Liver (tissue), 7 donors: ENCODE measurements at regions not wholly inside any gene's neighbourhood (a gene's known extent, or its start where the extent isn't known, plus 50 kb on each side); places are given as distances from the start of the nearest gene placed in this dataset.

Source experiments
- DNase-seq: peaks from one replicate; pipeline ENCODE4 v3.0.0-alpha.2; 2017; ENCODE audit warnings: low spot score
- H3K27ac ChIP-seq, 2 donors: one replicate each; pipeline ENCODE4 v1.7.0; 2013; ENCODE audit warnings: inconsistent platforms in 2 of 2, low read length in 2 of 2, control low read depth in 1 of 2, low read depth in 1 of 2, mild to moderate bottlenecking in 1 of 2
- H3K27me3 ChIP-seq, 4 donors: one replicate each; pipeline versions ENCODE4 v1.6.1 to v1.7.0; 2013; ENCODE audit warnings: low read length in 3 of 4, inconsistent platforms in 1 of 4, mild to moderate bottlenecking in 1 of 4, moderate library complexity in 1 of 4; ENCODE audit not compliant: control insufficient read depth in 4 of 4, insufficient read depth in 4 of 4
- H3K36me3 ChIP-seq, 4 donors: one replicate each; pipeline versions ENCODE4 v1.6.1 to v1.7.0; 2013; ENCODE audit warnings: low read length in 3 of 4, mild to moderate bottlenecking in 3 of 4, low read depth in 1 of 4, moderate library complexity in 1 of 4; ENCODE audit not compliant: control insufficient read depth in 4 of 4, insufficient read depth in 3 of 4
- H3K4me1 ChIP-seq, 4 donors: one replicate each; pipeline versions ENCODE4 v1.6.1 to v1.7.0; 2013; ENCODE audit warnings: low read length in 3 of 4, mild to moderate bottlenecking in 3 of 4, moderate library complexity in 1 of 4; ENCODE audit not compliant: control insufficient read depth in 4 of 4, insufficient read depth in 4 of 4
- H3K4me3 ChIP-seq, 3 donors: one replicate each; pipeline versions ENCODE4 v1.6.1 to v1.7.0; 2013; ENCODE audit warnings: low read length in 3 of 3, control low read depth in 1 of 3, low read depth in 1 of 3, mild to moderate bottlenecking in 1 of 3
- H3K9ac ChIP-seq, 2 donors: one replicate each; pipeline ENCODE4 v1.7.0; 2013; ENCODE audit warnings: low read length in 2 of 2, mild to moderate bottlenecking in 2 of 2, moderate library complexity in 2 of 2, control low read depth in 1 of 2, low read depth in 1 of 2
- H3K9me3 ChIP-seq, 4 donors: one replicate each; pipeline versions ENCODE4 v1.6.1 to v1.7.0; 2013; ENCODE audit warnings: low read length in 3 of 4; ENCODE audit not compliant: control insufficient read depth in 4 of 4
- EGR1 ChIP-seq, 2 donors: IDR thresholded peaks; 2 replicates each; pipeline ENCODE4 v1.6.1; 2016 to 2018; ENCODE audit warnings: antibody characterized with exemption in 2 of 2, low read depth in 2 of 2
- FOXA1 ChIP-seq: IDR thresholded peaks from 2 replicates; pipeline ENCODE4 v1.6.1; 2016; ENCODE audit warnings: antibody characterized with exemption
- FOXA2 ChIP-seq: IDR thresholded peaks from 2 replicates; pipeline ENCODE4 v1.6.1; 2016; ENCODE audit warnings: antibody characterized with exemption
- GABPA ChIP-seq, 2 donors: IDR thresholded peaks in 1 of 2; conservative IDR thresholded peaks in 1 of 2; 2 replicates each; pipeline ENCODE4 v1.6.1; 2016; ENCODE audit warnings: antibody characterized with exemption in 2 of 2, mild to moderate bottlenecking in 1 of 2, moderate library complexity in 1 of 2
- HNF4A ChIP-seq, 2 donors: conservative IDR thresholded peaks; 2 replicates each; pipeline ENCODE4 v1.6.1; 2016; ENCODE audit warnings: antibody characterized with exemption in 2 of 2, mild to moderate bottlenecking in 2 of 2
- HNF4G ChIP-seq: IDR thresholded peaks from 2 replicates; pipeline ENCODE4 v1.6.1; 2016; ENCODE audit warnings: antibody characterized with exemption
- JUND ChIP-seq, 2 donors: IDR thresholded peaks; 2 replicates each; pipeline ENCODE4 v1.6.1; 2016; ENCODE audit warnings: antibody characterized with exemption in 2 of 2
- NR2F2 ChIP-seq: IDR thresholded peaks from 2 replicates; pipeline ENCODE4 v1.6.1; 2016; ENCODE audit warnings: antibody characterized with exemption
- RAD21 ChIP-seq, 2 donors: IDR thresholded peaks; 2 replicates each; pipeline ENCODE4 v1.6.1; 2016; ENCODE audit warnings: antibody characterized with exemption in 2 of 2, mild to moderate bottlenecking in 2 of 2
- RXRA ChIP-seq, 2 donors: IDR thresholded peaks; 2 replicates each; pipeline ENCODE4 v1.6.1; 2017 to 2018; ENCODE audit warnings: antibody characterized with exemption in 2 of 2, mild to moderate bottlenecking in 1 of 2
- SP1 ChIP-seq: IDR thresholded peaks from 2 replicates; pipeline ENCODE4 v1.6.1; 2018; ENCODE audit warnings: antibody characterized with exemption, mild to moderate bottlenecking
- TAF1 ChIP-seq: conservative IDR thresholded peaks from 2 replicates; pipeline ENCODE4 v1.6.1; 2016; ENCODE audit warnings: antibody characterized with exemption, mild to moderate bottlenecking
- YY1 ChIP-seq: IDR thresholded peaks from 2 replicates; pipeline ENCODE4 v1.6.1; 2016; ENCODE audit warnings: antibody characterized with exemption, mild to moderate bottlenecking
- WGBS: extraction: QIAGEN DNeasy Blood & Tissue Kit; methylation state at CpG from one replicate; pipeline ENCODE4 v1.1.7; 2013; 5-methylcytosine and 5-hydroxymethylcytosine counted together
- TF ChIP-seq, protein P1 (sequence below): IDR thresholded peaks from 2 replicates; pipeline ENCODE4 v1.6.1; 2016; ENCODE audit warnings: antibody characterized with exemption
- TF ChIP-seq, protein P2 (sequence below): IDR thresholded peaks from 2 replicates; pipeline ENCODE4 v1.6.1; 2016; ENCODE audit warnings: antibody characterized with exemption, mild to moderate bottlenecking
- TF ChIP-seq, protein P3 (sequence below): IDR thresholded peaks from 2 replicates; pipeline ENCODE4 v1.6.1; 2016; ENCODE audit warnings: antibody characterized with exemption
- TF ChIP-seq, protein P4 (sequence below): IDR thresholded peaks from 2 replicates; pipeline ENCODE4 v1.6.1; 2016; ENCODE audit warnings: antibody characterized with exemption
- donor health status: healthy.
- donor health status: healthy.
- donor health status: healthy.
- donor health status: healthy.

DNA sequence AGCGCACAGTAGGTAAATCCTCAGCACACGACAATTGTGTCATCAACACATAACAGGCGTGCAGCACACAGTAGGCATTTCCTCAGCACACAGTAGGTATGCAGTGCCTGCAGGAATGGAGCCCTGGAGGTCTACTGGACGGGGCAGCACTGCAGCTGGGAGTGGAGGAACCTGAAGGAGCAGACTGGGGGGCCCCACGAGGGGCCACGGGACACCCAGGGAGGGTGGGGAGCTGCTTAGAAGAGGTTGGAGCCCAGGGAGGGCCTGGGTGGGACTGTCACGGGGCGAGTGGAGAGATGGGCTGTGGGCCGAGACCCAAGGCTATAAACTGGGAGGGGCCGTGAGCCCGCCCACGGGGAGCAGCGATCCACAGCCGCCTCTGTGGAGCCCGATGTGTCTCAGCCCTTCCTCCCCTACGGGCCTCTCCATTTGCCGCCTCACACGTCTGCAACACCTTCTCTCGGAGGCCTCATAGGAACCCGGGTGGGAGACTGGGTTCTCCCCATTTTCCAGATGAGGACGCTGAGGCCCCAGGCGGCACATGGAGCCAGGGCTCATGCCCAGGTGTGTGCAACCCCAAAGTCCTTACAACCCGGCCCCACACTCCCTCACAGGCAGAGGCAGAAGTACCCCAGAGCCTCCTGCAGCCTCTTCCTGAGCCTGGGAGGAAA lies 101.5 kb downstream of the MICALL2 start:
- 78% methylated on average over 23 of the region's 23 CpGs for WGBS
- DNase-seq = no peak
- Histone ChIP-seq H3K9ac (no peak overlapping the region), H3K27ac (no peak overlapping the region), H3K27me3 (no peaks in the 10 kb centered on the region), H3K9me3 (no peaks in the 10 kb centered on the region), H3K36me3 (no peaks in the 10 kb centered on the region), H3K4me3 (no peak overlapping the region), H3K4me1 (no peaks in the 10 kb centered on the region)
- TF ChIP-seq, protein P1, sequence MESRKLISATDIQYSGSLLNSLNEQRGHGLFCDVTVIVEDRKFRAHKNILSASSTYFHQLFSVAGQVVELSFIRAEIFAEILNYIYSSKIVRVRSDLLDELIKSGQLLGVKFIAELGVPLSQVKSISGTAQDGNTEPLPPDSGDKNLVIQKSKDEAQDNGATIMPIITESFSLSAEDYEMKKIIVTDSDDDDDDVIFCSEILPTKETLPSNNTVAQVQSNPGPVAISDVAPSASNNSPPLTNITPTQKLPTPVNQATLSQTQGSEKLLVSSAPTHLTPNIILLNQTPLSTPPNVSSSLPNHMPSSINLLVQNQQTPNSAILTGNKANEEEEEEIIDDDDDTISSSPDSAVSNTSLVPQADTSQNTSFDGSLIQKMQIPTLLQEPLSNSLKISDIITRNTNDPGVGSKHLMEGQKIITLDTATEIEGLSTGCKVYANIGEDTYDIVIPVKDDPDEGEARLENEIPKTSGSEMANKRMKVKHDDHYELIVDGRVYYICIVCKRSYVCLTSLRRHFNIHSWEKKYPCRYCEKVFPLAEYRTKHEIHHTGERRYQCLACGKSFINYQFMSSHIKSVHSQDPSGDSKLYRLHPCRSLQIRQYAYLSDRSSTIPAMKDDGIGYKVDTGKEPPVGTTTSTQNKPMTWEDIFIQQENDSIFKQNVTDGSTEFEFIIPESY = no peak
- no peak for TF ChIP-seq TAF1
- no peak for TF ChIP-seq HNF4A (conservative IDR thresholded peaks at IDR 0.05)
- TF ChIP-seq RAD21 (IDR thresholded peaks at IDR 0.05) = no peak
- TF ChIP-seq, protein P2, sequence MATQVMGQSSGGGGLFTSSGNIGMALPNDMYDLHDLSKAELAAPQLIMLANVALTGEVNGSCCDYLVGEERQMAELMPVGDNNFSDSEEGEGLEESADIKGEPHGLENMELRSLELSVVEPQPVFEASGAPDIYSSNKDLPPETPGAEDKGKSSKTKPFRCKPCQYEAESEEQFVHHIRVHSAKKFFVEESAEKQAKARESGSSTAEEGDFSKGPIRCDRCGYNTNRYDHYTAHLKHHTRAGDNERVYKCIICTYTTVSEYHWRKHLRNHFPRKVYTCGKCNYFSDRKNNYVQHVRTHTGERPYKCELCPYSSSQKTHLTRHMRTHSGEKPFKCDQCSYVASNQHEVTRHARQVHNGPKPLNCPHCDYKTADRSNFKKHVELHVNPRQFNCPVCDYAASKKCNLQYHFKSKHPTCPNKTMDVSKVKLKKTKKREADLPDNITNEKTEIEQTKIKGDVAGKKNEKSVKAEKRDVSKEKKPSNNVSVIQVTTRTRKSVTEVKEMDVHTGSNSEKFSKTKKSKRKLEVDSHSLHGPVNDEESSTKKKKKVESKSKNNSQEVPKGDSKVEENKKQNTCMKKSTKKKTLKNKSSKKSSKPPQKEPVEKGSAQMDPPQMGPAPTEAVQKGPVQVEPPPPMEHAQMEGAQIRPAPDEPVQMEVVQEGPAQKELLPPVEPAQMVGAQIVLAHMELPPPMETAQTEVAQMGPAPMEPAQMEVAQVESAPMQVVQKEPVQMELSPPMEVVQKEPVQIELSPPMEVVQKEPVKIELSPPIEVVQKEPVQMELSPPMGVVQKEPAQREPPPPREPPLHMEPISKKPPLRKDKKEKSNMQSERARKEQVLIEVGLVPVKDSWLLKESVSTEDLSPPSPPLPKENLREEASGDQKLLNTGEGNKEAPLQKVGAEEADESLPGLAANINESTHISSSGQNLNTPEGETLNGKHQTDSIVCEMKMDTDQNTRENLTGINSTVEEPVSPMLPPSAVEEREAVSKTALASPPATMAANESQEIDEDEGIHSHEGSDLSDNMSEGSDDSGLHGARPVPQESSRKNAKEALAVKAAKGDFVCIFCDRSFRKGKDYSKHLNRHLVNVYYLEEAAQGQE = no peak
- no peak for TF ChIP-seq NR2F2
- TF ChIP-seq, protein P3, sequence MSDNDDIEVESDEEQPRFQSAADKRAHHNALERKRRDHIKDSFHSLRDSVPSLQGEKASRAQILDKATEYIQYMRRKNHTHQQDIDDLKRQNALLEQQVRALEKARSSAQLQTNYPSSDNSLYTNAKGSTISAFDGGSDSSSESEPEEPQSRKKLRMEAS = no peak
- no peak for TF ChIP-seq FOXA2
- no peak for TF ChIP-seq YY1
- TF ChIP-seq JUND (IDR thresholded peaks at IDR 0.05) = no peak
- TF ChIP-seq EGR1 (IDR thresholded peaks at IDR 0.05; ENCODE audit: low read depth in 2 of 2) = no peak
- no peak for TF ChIP-seq FOXA1
- TF ChIP-seq, protein P4, sequence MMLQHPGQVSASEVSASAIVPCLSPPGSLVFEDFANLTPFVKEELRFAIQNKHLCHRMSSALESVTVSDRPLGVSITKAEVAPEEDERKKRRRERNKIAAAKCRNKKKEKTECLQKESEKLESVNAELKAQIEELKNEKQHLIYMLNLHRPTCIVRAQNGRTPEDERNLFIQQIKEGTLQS = no peak

DNA sequence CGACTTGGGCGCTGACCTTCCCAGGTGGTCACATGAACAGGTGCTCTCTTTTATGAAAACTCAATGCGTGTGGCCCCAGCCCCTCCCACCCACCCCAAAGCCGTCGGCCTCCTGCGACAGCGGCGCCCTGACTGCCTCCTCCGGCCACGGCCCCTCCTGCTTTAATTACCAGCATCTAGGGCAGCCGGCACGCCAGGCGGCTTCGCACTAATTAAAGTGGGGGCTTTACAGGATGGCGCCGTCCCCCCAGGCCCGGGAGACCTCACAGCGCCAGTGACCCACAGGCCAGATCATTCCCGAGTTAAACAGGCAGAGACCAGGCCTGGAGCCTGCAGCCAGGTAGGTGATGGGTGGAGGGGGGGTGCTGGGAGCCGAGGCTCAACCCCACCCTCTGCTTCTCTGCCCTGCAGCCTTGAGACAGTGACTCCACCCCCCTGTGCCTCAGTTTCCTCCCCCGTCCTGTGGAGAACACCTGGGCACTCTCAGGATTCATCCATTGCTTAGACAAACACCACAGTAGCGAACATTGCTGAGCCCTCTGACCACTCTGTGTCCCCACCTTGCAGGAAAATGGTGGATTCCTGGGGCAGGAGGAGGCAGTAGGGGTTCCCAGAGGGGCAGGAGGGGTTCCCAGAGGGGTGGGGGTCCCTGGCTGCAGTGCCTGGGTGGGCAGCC lies 100.8 kb downstream of the MICALL2 start:
- H3K4me1 ChIP-seq = no peaks in the 10 kb centered on the region
- 60% methylated on average over 22 of the region's 22 CpGs for WGBS
- H3K27me3 ChIP-seq = no peaks in the 10 kb centered on the region
- no peak overlapping the region for H3K4me3 ChIP-seq
- H3K9ac ChIP-seq = no peak overlapping the region
- no peak for DNase-seq
- H3K36me3 ChIP-seq = no peaks in the 10 kb centered on the region
- no peaks in the 10 kb centered on the region for H3K9me3 ChIP-seq
- TF ChIP-seq JUND (IDR thresholded peaks at IDR 0.05) = no peak
- TF ChIP-seq HNF4G = no peak
- TF ChIP-seq, protein P3 = no peak
- TF ChIP-seq TAF1 = no peak
- TF ChIP-seq, protein P4 = no peak
- no peak for TF ChIP-seq SP1
- TF ChIP-seq RXRA (IDR thresholded peaks at IDR 0.05) = no peak
- no peak for TF ChIP-seq YY1
- TF ChIP-seq NR2F2 = no peak
- TF ChIP-seq FOXA2 = no peak
- no peak for TF ChIP-seq RAD21 (IDR thresholded peaks at IDR 0.05)
- TF ChIP-seq EGR1 (IDR thresholded peaks at IDR 0.05; ENCODE audit: low read depth in 2 of 2) = no peak
- TF ChIP-seq, protein P1 = no peak
- no peak for TF ChIP-seq HNF4A (conservative IDR thresholded peaks at IDR 0.05)
- no peak for TF ChIP-seq GABPA (IDR thresholded peaks at IDR 0.05 in 1 of 2, conservative IDR thresholded peaks at IDR 0.05 in 1 of 2)
- no peak for TF ChIP-seq FOXA1
- H3K27ac ChIP-seq = no peak overlapping the region
